Neuronal stem cell (in vitro differentiated cells): ENCODE measurements at regions not wholly inside any gene's neighbourhood (a gene's known extent, or its start where the extent isn't known, plus 50 kb on each side); places are given as distances from the start of the nearest gene placed in this dataset.

Source experiments
- DNase-seq: peaks from one replicate; pipeline ENCODE4 v3.0.0-alpha.2; 2013; ENCODE audit warnings: low spot score
- H2AFZ ChIP-seq: one replicate; pipeline ENCODE4 v1.6.1; 2013; ENCODE audit warnings: mild to moderate bottlenecking, low read length, inconsistent platforms
- H2AK5ac ChIP-seq: 2 replicates; pipeline ENCODE4 v1.6.1; 2013; ENCODE audit warnings: low read depth, mild to moderate bottlenecking, inconsistent platforms, low read length, moderate library complexity, mixed read lengths
- H2BK120ac ChIP-seq: 2 replicates; pipeline ENCODE4 v1.6.1; 2013; ENCODE audit warnings: low read depth, mild to moderate bottlenecking, inconsistent platforms, low read length, moderate library complexity, mixed read lengths
- H2BK12ac ChIP-seq: one replicate; pipeline ENCODE4 v1.6.1; 2013; ENCODE audit warnings: low read length, inconsistent platforms
- H2BK15ac ChIP-seq: 2 replicates; pipeline ENCODE4 v1.6.1; 2013; ENCODE audit warnings: mild to moderate bottlenecking, low read length, inconsistent platforms, mixed read lengths
- H2BK5ac ChIP-seq: one replicate; pipeline ENCODE4 v1.6.1; 2013; ENCODE audit warnings: inconsistent platforms, mild to moderate bottlenecking, low read length, moderate library complexity
- H3K14ac ChIP-seq: one replicate; pipeline ENCODE4 v1.6.1; 2013; ENCODE audit warnings: low read length, inconsistent platforms
- H3K18ac ChIP-seq: 2 replicates; pipeline ENCODE4 v1.6.1; 2013; ENCODE audit warnings: low read length, inconsistent platforms
- H3K23ac ChIP-seq: 2 replicates; pipeline ENCODE4 v1.6.1; 2013; ENCODE audit warnings: low read depth, mild to moderate bottlenecking, mixed read lengths, low read length, inconsistent platforms; ENCODE audit not compliant: poor library complexity
- H3K27ac ChIP-seq: replicated peaks from 3 replicates; pipeline ENCODE4 v1.5.1; 2013; ENCODE audit warnings: low read length, inconsistent platforms
- H3K27me3 ChIP-seq, 3 experiments: 2 replicates each; pipeline ENCODE4 v1.6.1; 2013; ENCODE audit warnings: low read length in 3 of 3, mild to moderate bottlenecking in 2 of 3, inconsistent platforms in 1 of 3, low read depth in 1 of 3, mixed read lengths in 1 of 3, moderate library complexity in 1 of 3; ENCODE audit not compliant: control insufficient read depth in 3 of 3, insufficient read depth in 3 of 3
- H3K36me3 ChIP-seq, 2 donors: replicated peaks in 1 of 2; 2 replicates each; pipeline ENCODE4 v1.6.1; 2013; ENCODE audit warnings: low read length in 2 of 2; ENCODE audit not compliant: control insufficient read depth in 2 of 2, insufficient read depth in 2 of 2
- H3K4ac ChIP-seq: 2 replicates; pipeline ENCODE4 v1.6.1; 2013; ENCODE audit warnings: inconsistent platforms, mild to moderate bottlenecking, low read length, moderate library complexity
- H3K4me1 ChIP-seq, 2 donors: 1 replicate in 1 of 2; 2 replicates in 1 of 2; pipeline ENCODE4 v1.6.1; 2013; ENCODE audit warnings: low read length in 2 of 2, low read depth in 1 of 2; ENCODE audit not compliant: control insufficient read depth in 2 of 2, insufficient read depth in 1 of 2
- H3K4me2 ChIP-seq: one replicate; pipeline ENCODE4 v1.6.1; 2013; ENCODE audit warnings: mild to moderate bottlenecking, low read length, inconsistent platforms; ENCODE audit not compliant: insufficient read depth, poor library complexity, severe bottlenecking
- H3K4me3 ChIP-seq, 2 donors: 2 replicates each; pipeline ENCODE4 v1.5.1; 2013; ENCODE audit warnings: low read length in 2 of 2, mild to moderate bottlenecking in 2 of 2, inconsistent platforms in 1 of 2, moderate library complexity in 1 of 2
- H3K79me1 ChIP-seq: one replicate; pipeline ENCODE4 v1.6.1; 2013; ENCODE audit warnings: low read depth, mild to moderate bottlenecking, inconsistent platforms, low read length, moderate library complexity
- H3K9ac ChIP-seq: one replicate; pipeline ENCODE4 v1.6.1; 2013; ENCODE audit warnings: mild to moderate bottlenecking, low read depth, low read length, inconsistent platforms; ENCODE audit not compliant: poor library complexity
- H3K9me3 ChIP-seq, 2 donors: replicated peaks in 1 of 2; 2 replicates each; pipeline versions ENCODE3 to v1.6.1; 2013; ENCODE audit warnings: low read length in 2 of 2, mild to moderate bottlenecking in 2 of 2, inconsistent platforms in 1 of 2, low read depth in 1 of 2, mixed read lengths in 1 of 2, moderate library complexity in 1 of 2; ENCODE audit not compliant: control insufficient read depth in 2 of 2, insufficient read depth in 1 of 2
- H4K8ac ChIP-seq: one replicate; pipeline ENCODE4 v1.6.1; 2013; ENCODE audit warnings: low read depth, mild to moderate bottlenecking, inconsistent platforms, low read length, moderate library complexity
- H4K91ac ChIP-seq: one replicate; pipeline ENCODE4 v1.6.1; 2013; ENCODE audit warnings: low read length, low read depth, mild to moderate bottlenecking, inconsistent platforms; ENCODE audit not compliant: poor library complexity
- WGBS, 2 donors: extraction: QIAGEN DNeasy Blood & Tissue Kit; methylation state at CpG; one replicate each; pipeline ENCODE4 v1.1.7; 2013; ENCODE audit warnings: missing lambda C conversion rate in 2 of 2, mixed read lengths in 1 of 2; ENCODE audit not compliant: insufficient read length in 2 of 2, insufficient replicate concordance in 1 of 2; ENCODE audit errors: extremely low coverage in 2 of 2; 5-methylcytosine and 5-hydroxymethylcytosine counted together

GRCh38 chr11:127843483-127844396 is 743.6 kb downstream of the ETS1 start:
- Histone ChIP-seq H3K18ac (no peak overlapping the region), H2AK5ac (no peak overlapping the region), H3K9ac (no peak overlapping the region), H3K27me3 (no peaks in the 10 kb centered on the region), H3K9me3 (no peaks in the 10 kb centered on the region), H2BK5ac (no peak overlapping the region), H3K14ac (no peak overlapping the region), H3K4me1 (peaks cover 4 to 18% of the 10 kb centered on the region in 2 donors), H4K8ac (no peak overlapping the region), H3K36me3 (no peaks in the 10 kb centered on the region), H3K79me1 (no peaks in the 10 kb centered on the region), H2BK120ac (no peak overlapping the region), H2AFZ (peak overlapping the region; percentile 76), H3K27ac (no peak overlapping the region), H3K4me2 (no peak overlapping the region), H3K23ac (no peak overlapping the region), H3K4me3 (no peak overlapping the region), H4K91ac (no peak overlapping the region), H2BK15ac (no peak overlapping the region), H3K4ac (no peak overlapping the region), H2BK12ac (no peak overlapping the region)
- no CpG with 5 or more reads among the region's 12 CpGs for WGBS, 2 donors
- peak; percentile 67 for DNase-seq

- Histone ChIP-seq H3K27ac (no peak overlapping the region), H2BK15ac (no peak overlapping the region), H3K23ac (no peak overlapping the region), H4K91ac (no peak overlapping the region), H2AFZ (no peak overlapping the region), H3K9ac (no peak overlapping the region), H3K18ac (no peak overlapping the region), H3K36me3 (no peaks in the 10 kb centered on the region), H3K79me1 (no peaks in the 10 kb centered on the region), H2BK5ac (no peak overlapping the region), H4K8ac (no peak overlapping the region), H2BK120ac (no peak overlapping the region), H3K27me3 (no peaks in the 10 kb centered on the region), H2BK12ac (no peak overlapping the region), H3K4me2 (no peak overlapping the region), H3K4me1 (no peaks in the 10 kb centered on the region), H2AK5ac (no peak overlapping the region), H3K9me3 (no peaks in the 10 kb centered on the region), H3K14ac (no peak overlapping the region), H3K4me3 (no peak overlapping the region), H3K4ac (no peak overlapping the region)
- DNase-seq = no peak
- WGBS, 2 donors = no CpG with 5 or more reads among the region's 4 CpGs
These were observed 762.2 kb downstream of the ETS1 start for GRCh38 chr11:127825183-127825582.

- no peak overlapping the region for H2BK120ac ChIP-seq
- no CpG with 5 or more reads among the region's 3 CpGs for WGBS, 2 donors
These were observed 768.7 kb downstream of the ETS1 start for GRCh38 chr11:127818625-127819024.

DNA sequence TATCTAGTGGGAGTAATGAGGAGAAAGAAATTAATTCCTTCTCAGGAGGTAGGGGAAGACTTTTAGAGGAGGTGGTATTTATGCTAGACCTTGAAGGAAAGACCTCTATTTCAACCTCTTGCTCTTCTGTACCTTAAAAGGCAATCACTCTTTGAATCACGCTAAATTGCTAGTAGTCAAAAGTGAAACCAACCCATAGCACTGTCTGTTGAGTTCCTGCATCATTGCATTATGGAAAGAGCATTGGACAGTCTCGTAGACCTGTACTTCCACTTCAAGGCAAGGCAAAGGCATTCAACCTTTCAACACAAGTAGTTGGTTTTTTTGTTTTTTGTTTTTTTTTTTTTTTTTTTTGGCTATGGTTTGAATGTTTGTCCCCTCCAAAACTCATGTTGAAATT is 770.4 kb downstream of the ETS1 start:
- Histone ChIP-seq H2AK5ac (no peak overlapping the region), H3K18ac (no peak overlapping the region), H3K14ac (no peak overlapping the region), H3K23ac (no peak overlapping the region), H3K36me3 (no peaks in the 10 kb centered on the region), H4K8ac (no peak overlapping the region), H2AFZ (no peak overlapping the region), H3K4me2 (no peak overlapping the region), H3K4me1 (peaks cover 0 to 5% of the 10 kb centered on the region in 2 donors), H2BK15ac (no peak overlapping the region), H3K9ac (no peak overlapping the region), H2BK120ac (no peak overlapping the region), H3K4me3 (no peak overlapping the region), H3K27me3 (no peaks in the 10 kb centered on the region), H3K4ac (no peak overlapping the region), H4K91ac (no peak overlapping the region), H3K79me1 (no peaks in the 10 kb centered on the region), H2BK12ac (no peak overlapping the region), H2BK5ac (no peak overlapping the region), H3K9me3 (no peaks in the 10 kb centered on the region), H3K27ac (no peak overlapping the region)
- no peak for DNase-seq
- WGBS, 2 donors = no CpG with 5 or more reads among the region's 2 CpGs

More at GRCh38 chr11:127818625-127819024, 768.7 kb downstream of the ETS1 start:
- Histone ChIP-seq H2BK5ac (no peak overlapping the region), H3K4ac (no peak overlapping the region), H4K91ac (no peak overlapping the region), H3K27me3 (no peaks in the 10 kb centered on the region), H3K79me1 (no peaks in the 10 kb centered on the region), H3K18ac (no peak overlapping the region), H3K36me3 (no peaks in the 10 kb centered on the region), H2BK15ac (no peak overlapping the region), H4K8ac (no peak overlapping the region), H3K9ac (no peak overlapping the region), H2AK5ac (no peak overlapping the region), H3K4me1 (peaks cover 0 to 5% of the 10 kb centered on the region in 2 donors), H3K27ac (no peak overlapping the region), H3K4me3 (no peak overlapping the region), H3K14ac (no peak overlapping the region), H2AFZ (peak overlapping the region; percentile 26), H2BK12ac (no peak overlapping the region), H3K9me3 (no peaks in the 10 kb centered on the region), H3K23ac (no peak overlapping the region), H3K4me2 (no peak overlapping the region)
- no peak for DNase-seq
